Activated CD4-positive, alpha-beta T cell treated with anti-CD3 and anti-CD28 coated beads, Interleukin-2, amount 10 ng/mL, durations not matched to agents 24 days and 14 days (primary cell): ENCODE measurements at regions not wholly inside any gene's neighbourhood (a gene's known extent, or its start where the extent isn't known, plus 50 kb on each side); places are given as distances from the start of the nearest gene placed in this dataset.

Experiments used
- DNase-seq: peaks from one replicate; pipeline ENCODE4 v3.0.0; 2022
- H3K27ac Mint-ChIP-seq: one replicate; pipeline ENCODE4 v1.8.0; 2022; ENCODE audit warnings: mild to moderate bottlenecking, mixed read lengths
- H3K27me3 Mint-ChIP-seq: one replicate; pipeline ENCODE4 v1.8.0; 2022; ENCODE audit warnings: mixed read lengths
- H3K36me3 Mint-ChIP-seq: one replicate; pipeline ENCODE4 v1.8.0; 2022; ENCODE audit warnings: low read depth, mild to moderate bottlenecking, mixed read lengths
- H3K4me1 Mint-ChIP-seq: one replicate; pipeline ENCODE4 v1.8.0; 2021; ENCODE audit warnings: mixed read lengths
- H3K4me3 Mint-ChIP-seq: one replicate; pipeline ENCODE4 v1.8.0; 2022; ENCODE audit warnings: mild to moderate bottlenecking, moderate library complexity, mixed read lengths
- H3K9me3 Mint-ChIP-seq: one replicate; pipeline ENCODE4 v1.8.0; 2021; ENCODE audit warnings: mixed read lengths
- intact Hi-C: fragments of 100-400 bp; cut with micrococcal nuclease; formaldehyde crosslinking; loops from one replicate; pipeline ENCODE4 v1.15.1; 2023

- no peak for DNase-seq
- Mint-ChIP-seq H3K9me3 (no peaks in the 10 kb centered on the region), H3K27ac (no peak overlapping the region), H3K36me3 (no peaks in the 10 kb centered on the region), H3K4me3 (no peak overlapping the region), H3K27me3 (no peaks in the 10 kb centered on the region), H3K4me1 (peaks cover 12% of the 10 kb centered on the region)
- intact Hi-C loops = no loop called here
These were observed 55.0 kb upstream of the ARID5B start for GRCh38 chr10:61846370-61847031.

GRCh38 chr10:61847087-61847486 is 54.4 kb upstream of the ARID5B start:
- no peak overlapping the region for H3K27ac Mint-ChIP-seq
- intact Hi-C loops = no loop called here
- no peaks in the 10 kb centered on the region for H3K9me3 Mint-ChIP-seq
- DNase-seq = no peak
- no peaks in the 10 kb centered on the region for H3K36me3 Mint-ChIP-seq
- H3K4me3 Mint-ChIP-seq = no peak overlapping the region
- H3K4me1 Mint-ChIP-seq = peaks cover 12% of the 10 kb centered on the region
- no peaks in the 10 kb centered on the region for H3K27me3 Mint-ChIP-seq

GRCh38 chr10:61847640-61848039 is 53.9 kb upstream of the ARID5B start:
- Mint-ChIP-seq H3K36me3 (no peaks in the 10 kb centered on the region), H3K9me3 (no peaks in the 10 kb centered on the region), H3K27ac (no peak overlapping the region), H3K4me3 (no peak overlapping the region), H3K4me1 (peaks cover 12% of the 10 kb centered on the region), H3K27me3 (peaks cover 1% of the 10 kb centered on the region)
- intact Hi-C loops = no loop called here
- no peak for DNase-seq

- Mint-ChIP-seq H3K27me3 (peaks cover 1% of the 10 kb centered on the region), H3K4me3 (no peak overlapping the region), H3K36me3 (no peaks in the 10 kb centered on the region), H3K27ac (no peak overlapping the region), H3K4me1 (peaks cover 7% of the 10 kb centered on the region), H3K9me3 (no peaks in the 10 kb centered on the region)
- intact Hi-C loops = no loop called here
- DNase-seq = no peak
These were observed 51.1 kb upstream of the ARID5B start for GRCh38 chr10:61850376-61850775.
